ENCODE measurements at regions not wholly inside any gene's neighbourhood (a gene's known extent, or its start where the extent isn't known, plus 50 kb on each side); places are given as distances from the start of the nearest gene placed in this dataset.

GRCh38 chr13:56283262-56283828, 857.4 kb upstream of the PRR20A start:
- no peak for DNase-seq (ENCODE audit: low read depth in 4 of 4, low spot score in 3 of 4)

DNA sequence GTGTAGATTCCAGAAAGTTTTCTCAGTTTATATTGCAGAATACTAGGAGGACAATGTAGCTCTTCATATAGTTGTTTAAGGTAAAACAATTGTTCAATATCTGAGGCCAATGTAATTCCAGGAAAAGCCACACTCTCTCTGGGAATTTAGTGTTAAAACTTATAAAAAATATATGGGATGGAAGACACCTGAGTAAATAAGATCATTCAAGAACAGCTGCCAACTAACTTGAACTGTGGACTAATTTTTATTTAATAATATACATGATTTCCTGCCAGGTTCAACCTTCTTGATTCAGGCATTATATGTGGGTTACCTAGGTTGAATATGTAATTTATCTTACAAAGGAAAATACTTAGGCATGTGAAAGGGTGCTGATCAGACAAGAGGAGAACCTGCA, 841.1 kb upstream of the PRR20A start:
- no peak for DNase-seq (ENCODE audit: low read depth in 4 of 4, low spot score in 3 of 4)

DNA sequence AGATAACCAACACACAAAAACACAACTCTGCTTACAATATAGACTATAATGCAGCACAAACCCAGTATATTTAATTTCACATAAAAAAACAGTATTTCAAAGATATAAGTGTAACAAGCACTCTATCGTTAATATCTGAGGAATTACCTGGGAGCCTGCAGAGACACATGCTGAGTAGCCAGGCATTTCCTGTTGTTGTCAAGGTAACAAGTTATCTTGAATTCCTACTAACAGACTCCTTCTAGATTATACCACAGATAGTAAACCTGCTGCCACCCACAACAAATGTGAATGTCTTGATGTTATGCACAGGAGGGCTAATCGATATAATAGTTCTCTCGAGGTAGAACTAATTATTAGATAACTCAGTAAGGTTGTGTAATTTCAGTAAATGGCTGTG, 826.0 kb upstream of the PRR20A start:
- no peak for DNase-seq (ENCODE audit: low read depth in 4 of 4, low spot score in 3 of 4)

GRCh38 chr13:56317841-56318240, 822.9 kb upstream of the PRR20A start:
- no peak for DNase-seq (ENCODE audit: low read depth in 4 of 4, low spot score in 3 of 4)

DNA sequence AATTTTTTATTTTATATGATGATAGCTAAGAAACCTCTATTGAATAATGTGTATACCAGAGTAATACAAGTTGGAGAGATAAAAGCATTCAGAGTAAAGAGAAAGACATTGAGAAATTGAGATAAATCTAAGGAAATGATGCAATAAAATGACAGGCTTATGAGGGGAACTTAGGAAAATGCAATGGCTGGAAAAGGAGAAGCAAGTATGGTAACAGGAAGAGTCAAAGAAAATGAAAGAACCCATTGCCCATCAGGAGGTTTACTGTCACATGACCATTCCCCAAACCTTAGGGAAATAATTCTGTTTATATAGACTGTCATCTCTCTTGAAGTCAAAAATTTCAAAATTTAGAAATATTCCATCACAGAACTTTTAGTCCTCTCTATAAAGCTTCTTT, 808.0 kb upstream of the PRR20A start:
- DNase-seq (ENCODE audit: low read depth in 4 of 4, low spot score in 3 of 4): no peak

- DNase-seq (ENCODE audit: low read depth in 4 of 4, low spot score in 3 of 4): no peak
These were observed 804.9 kb upstream of the PRR20A start for GRCh38 chr13:56335775-56336174.

- DNase-seq (ENCODE audit: low read depth in 4 of 4, low spot score in 3 of 4): no peak
These were observed 802.3 kb upstream of the PRR20A start for GRCh38 chr13:56338421-56338820.

GRCh38 chr13:56347014-56347413, 793.7 kb upstream of the PRR20A start:
- no peak for DNase-seq (ENCODE audit: low read depth in 4 of 4, low spot score in 3 of 4)

DNA sequence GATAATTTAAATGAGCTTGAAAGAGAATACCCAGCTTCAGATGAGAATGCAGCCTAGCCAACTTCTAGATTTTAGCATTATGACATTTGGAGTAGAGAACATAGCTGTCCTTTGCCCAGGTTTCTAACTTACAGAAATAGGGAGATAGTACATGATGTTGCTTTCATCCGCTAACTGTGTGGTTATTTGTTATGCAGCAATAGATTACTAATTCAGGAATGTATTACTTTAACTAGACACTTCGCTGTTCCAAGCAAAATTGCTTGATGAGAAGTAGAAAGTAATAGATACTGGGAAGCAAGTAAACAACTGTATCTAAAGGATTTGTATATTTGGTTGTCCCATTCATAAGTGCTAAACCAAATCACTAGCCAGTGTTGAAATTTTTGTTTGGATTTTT, 790.9 kb upstream of the PRR20A start:
- no peak for DNase-seq (ENCODE audit: low read depth in 4 of 4, low spot score in 3 of 4)

GRCh38 chr13:56351041-56351440, 789.7 kb upstream of the PRR20A start:
- no peak for DNase-seq (ENCODE audit: low read depth in 4 of 4, low spot score in 3 of 4)

DNA sequence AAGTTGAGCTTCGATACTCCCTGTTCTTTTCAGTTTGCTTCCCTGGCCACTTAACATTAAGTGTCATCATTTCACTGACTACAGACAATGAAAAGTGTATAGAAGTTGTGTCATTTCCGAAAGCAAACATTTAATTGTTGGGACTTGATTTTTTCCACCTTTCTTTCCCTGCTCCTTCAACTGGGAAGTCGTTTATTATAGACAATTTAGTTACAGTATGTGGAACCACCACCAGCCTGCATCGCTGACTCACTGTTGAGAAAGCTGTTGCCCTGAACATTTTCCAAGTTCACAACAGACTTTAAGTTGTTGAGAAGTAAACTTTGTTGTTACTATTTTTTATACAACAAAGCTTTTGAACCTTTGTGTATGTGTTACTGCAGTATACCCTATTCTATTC, 788.4 kb upstream of the PRR20A start:
- DNase-seq (ENCODE audit: low read depth in 4 of 4, low spot score in 3 of 4): no peak

DNA sequence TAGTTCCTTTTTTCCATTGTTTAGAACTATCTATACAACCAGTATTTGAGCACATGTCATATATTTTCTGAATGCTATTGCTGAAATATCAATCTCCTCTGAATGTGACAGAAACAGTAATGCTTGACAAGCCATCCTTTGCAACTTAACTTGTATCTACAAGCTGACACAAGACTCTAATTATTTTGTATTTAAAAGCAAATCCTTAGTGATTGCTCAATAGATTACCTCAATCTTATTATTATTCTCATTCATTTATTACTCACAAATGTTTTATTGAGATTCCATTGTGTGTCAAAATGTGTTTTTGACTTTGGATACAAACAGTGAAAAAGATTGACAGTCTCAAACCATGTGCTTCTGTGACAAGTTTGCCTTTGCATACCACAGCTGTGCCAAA, 787.8 kb upstream of the PRR20A start:
- no peak for DNase-seq (ENCODE audit: low read depth in 4 of 4, low spot score in 3 of 4)

- DNase-seq (ENCODE audit: low read depth in 4 of 4, low spot score in 3 of 4): no peak
These were observed 784.0 kb upstream of the PRR20A start for GRCh38 chr13:56356690-56357089.

- no peak for DNase-seq (ENCODE audit: low read depth in 4 of 4, low spot score in 3 of 4)
These were observed 762.2 kb upstream of the PRR20A start for GRCh38 chr13:56378566-56378965.

GRCh38 chr13:56393549-56393948, 747.2 kb upstream of the PRR20A start:
- no peak for DNase-seq (ENCODE audit: low read depth in 4 of 4, low spot score in 3 of 4)

DNA sequence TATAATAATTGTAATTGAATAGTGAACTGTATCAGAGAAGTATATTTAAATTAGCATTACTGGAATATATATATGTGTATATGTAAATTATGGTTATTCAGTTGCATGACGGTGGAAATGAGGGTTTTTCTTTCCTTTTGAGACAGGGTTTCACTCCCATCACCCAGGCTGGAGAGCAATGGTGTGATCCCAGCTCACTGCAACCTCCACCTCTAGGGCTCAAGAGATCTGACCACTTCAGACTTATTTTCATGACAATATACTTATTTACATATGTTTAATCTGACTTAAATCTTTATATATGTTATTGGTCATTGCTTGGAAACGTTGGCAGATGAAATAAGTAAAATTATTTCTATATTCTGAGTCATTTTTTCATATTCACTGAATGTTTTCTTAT, 744.4 kb upstream of the PRR20A start:
- DNase-seq (ENCODE audit: low read depth in 4 of 4, low spot score in 3 of 4): no peak

DNA sequence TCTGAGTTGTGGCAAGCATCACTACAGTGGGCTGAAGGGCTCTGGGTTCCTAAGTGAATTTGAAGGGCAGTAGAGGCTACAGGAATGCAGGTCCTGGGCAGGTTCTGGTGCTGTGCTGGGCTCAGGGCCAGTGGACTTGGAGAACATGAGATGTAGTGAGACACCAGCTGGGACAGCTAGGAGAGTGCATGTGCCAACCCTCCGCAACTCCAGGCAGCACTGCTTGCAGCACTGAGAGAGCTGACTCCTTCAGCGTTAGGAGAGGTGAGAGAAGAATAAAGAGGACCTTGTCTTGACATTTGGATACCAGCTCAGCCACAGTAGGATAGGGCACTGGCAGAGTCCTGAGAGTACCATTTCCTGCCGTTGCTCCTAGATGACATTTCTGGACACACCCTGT, 739.9 kb upstream of the PRR20A start:
- no peak for DNase-seq (ENCODE audit: low read depth in 4 of 4, low spot score in 3 of 4)

GRCh38 chr13:56412856-56413255, 727.9 kb upstream of the PRR20A start:
- no peak for DNase-seq (ENCODE audit: low read depth in 4 of 4, low spot score in 3 of 4)

DNA sequence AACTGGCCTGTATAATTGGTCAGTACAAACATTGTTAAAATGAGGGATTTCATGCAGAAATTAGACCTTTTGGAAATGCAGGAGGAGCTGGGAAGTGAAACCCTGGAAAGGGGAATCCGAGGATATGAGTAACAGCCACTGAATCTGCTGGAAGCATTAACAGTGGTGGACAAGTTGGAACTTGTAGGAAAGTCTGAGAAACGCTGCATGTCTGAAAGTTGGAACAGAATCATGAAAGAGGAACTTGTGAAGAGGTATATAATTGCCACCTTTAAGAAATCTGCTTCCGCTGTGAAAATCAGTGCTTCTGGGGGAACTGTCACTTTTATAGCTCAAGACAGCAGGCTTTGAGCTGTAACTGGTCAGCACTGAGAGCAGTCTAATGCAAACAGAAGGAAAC, 716.5 kb upstream of the PRR20A start:
- DNase-seq (ENCODE audit: low read depth in 4 of 4, low spot score in 3 of 4): no peak

GRCh38 chr13:56457535-56458190, 683.1 kb upstream of the PRR20A start:
- no peak for DNase-seq (ENCODE audit: low read depth in 4 of 4, low spot score in 3 of 4)

GRCh38 chr13:56459286-56459685, 681.4 kb upstream of the PRR20A start:
- no peak for DNase-seq (ENCODE audit: low read depth in 4 of 4, low spot score in 3 of 4)

DNA sequence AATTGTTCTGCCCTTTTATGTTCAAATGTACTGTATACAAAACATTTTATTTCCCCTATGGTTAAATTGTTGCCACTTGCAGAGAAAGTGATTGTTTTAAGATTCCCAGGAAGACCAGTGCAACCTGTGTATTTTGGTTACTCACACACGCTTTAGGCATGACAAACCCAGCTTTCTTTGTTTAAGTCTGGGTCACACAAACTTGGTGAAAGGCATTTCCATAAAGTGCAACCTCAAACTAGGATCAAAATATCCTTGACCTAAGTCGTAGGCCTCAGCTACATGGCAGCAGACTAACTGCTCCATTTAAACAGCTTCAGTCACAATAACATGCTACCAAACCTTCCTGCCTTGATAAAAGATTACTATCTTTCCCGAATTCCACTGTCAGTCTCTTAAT, 639.0 kb upstream of the PRR20A start:
- no peak for DNase-seq (ENCODE audit: low read depth in 4 of 4, low spot score in 3 of 4)

DNA sequence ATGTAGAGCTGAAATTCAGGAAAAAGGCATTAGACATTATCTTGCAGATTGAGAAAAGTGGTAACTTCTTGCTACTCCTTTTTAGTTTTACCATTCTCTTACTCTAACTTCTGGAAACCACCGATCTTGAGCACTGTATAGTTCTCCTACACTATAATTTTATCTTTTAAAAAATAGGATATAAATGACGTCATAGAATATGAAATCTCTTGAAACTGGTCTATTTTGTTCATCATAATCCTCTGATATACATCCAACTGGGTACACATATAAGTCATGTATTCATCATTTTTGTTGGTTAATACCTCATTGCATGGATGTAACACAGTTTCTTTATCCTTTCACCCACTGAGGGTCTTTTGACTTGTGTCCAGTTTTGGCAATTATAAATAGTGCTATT, 629.9 kb upstream of the PRR20A start:
- DNase-seq (ENCODE audit: low read depth in 4 of 4, low spot score in 3 of 4): no peak
